Peyer's patch (tissue), 4 donors: ENCODE measurements at regions not wholly inside any gene's neighbourhood (a gene's known extent, or its start where the extent isn't known, plus 50 kb on each side); places are given as distances from the start of the nearest gene placed in this dataset.

Experiments
- CTCF ChIP-seq, 6 experiments: fragments of 450-650 bp in 4 of 6; fragments of 200-600 bp in 2 of 6; sonication (generic) in 1 of 6; IDR thresholded peaks; one replicate each; pipeline ENCODE4 v1.5.1; 2017 to 2019; ENCODE audit warnings: antibody characterized with exemption in 6 of 6, mild to moderate bottlenecking in 3 of 6, moderate library complexity in 1 of 6
- POLR2A ChIP-seq, 2 donors: fragments of 450-650 bp; IDR thresholded peaks; one replicate each; pipeline ENCODE4 v1.5.1; 2017; ENCODE audit warnings: antibody characterized with exemption in 2 of 2, mild to moderate bottlenecking in 2 of 2, moderate library complexity in 2 of 2

GRCh38 chr3:74750901-74751300, 136.4 kb upstream of the CNTN3 start:
- TF ChIP-seq CTCF (IDR thresholded peaks at IDR 0.05) (no peak), POLR2A (IDR thresholded peaks at IDR 0.05) (no peak)
